ENCODE measurements at regions not wholly inside any gene's neighbourhood (a gene's known extent, or its start where the extent isn't known, plus 50 kb on each side); places are given as distances from the start of the nearest gene placed in this dataset.

GRCh38 chr10:109379186-109379585, 544.1 kb downstream of the XPNPEP1 start:
- no peaks in the 10 kb centered on the region for H3K79me2 ChIP-seq (ENCODE audit: low read depth)
- H4K20me1 ChIP-seq (ENCODE audit: insufficient read depth), result no peaks in the 10 kb centered on the region
- H3K4me2 ChIP-seq, result no peak overlapping the region
- CTCF ChIA-PET, result no interaction called here
- no peak for DNase-seq
- no peak overlapping the region for H3K27ac ChIP-seq
- no TSS peak for BruUV-seq (replicated peaks)
- POLR2A ChIA-PET (ENCODE audit: unreplicated experiment), result no interaction called here
- no peaks in the 10 kb centered on the region for H3K4me1 ChIP-seq (replicated peaks; ENCODE audit: insufficient read depth)
- no peaks in the 10 kb centered on the region for H3F3A ChIP-seq (ENCODE audit: insufficient read depth, low read depth)
- H3K27me3 ChIP-seq (ENCODE audit: insufficient read depth, low read depth), result no peaks in the 10 kb centered on the region
- no peak overlapping the region for H2AFZ ChIP-seq
- no peaks in the 10 kb centered on the region for H3K9me3 ChIP-seq (ENCODE audit: insufficient read depth, low read depth)
- TF ChIP-seq EZH2 (IDR thresholded peaks at IDR 0.05; ENCODE audit: low read depth), result no peak
- TF ChIP-seq CTCF (conservative IDR thresholded peaks at IDR 0.05), result no peak
- no peaks in the 10 kb centered on the region for H3K9me2 ChIP-seq (ENCODE audit: insufficient read depth)
- intact Hi-C loops (cut with micrococcal nuclease; ENCODE audit: unreplicated experiment), result no loop called here
- no peak overlapping the region for H3K4me3 ChIP-seq
- no peaks in the 10 kb centered on the region for H3K36me3 ChIP-seq (ENCODE audit: low read depth)

GRCh38 chr10:109374215-109374614, 549.1 kb downstream of the XPNPEP1 start:
- Histone ChIP-seq H2AFZ (no peak overlapping the region), H3K4me3 (no peak overlapping the region), H3K4me1 (replicated peaks; ENCODE audit: insufficient read depth) (no peaks in the 10 kb centered on the region), H3K79me2 (ENCODE audit: low read depth) (no peaks in the 10 kb centered on the region), H4K20me1 (ENCODE audit: insufficient read depth) (no peaks in the 10 kb centered on the region), H3K4me2 (no peak overlapping the region), H3K27me3 (ENCODE audit: insufficient read depth, low read depth) (no peaks in the 10 kb centered on the region), H3K36me3 (ENCODE audit: low read depth) (no peaks in the 10 kb centered on the region), H3F3A (ENCODE audit: insufficient read depth, low read depth) (no peaks in the 10 kb centered on the region), H3K27ac (no peak overlapping the region), H3K9me3 (ENCODE audit: insufficient read depth, low read depth) (no peaks in the 10 kb centered on the region), H3K9me2 (ENCODE audit: insufficient read depth) (no peaks in the 10 kb centered on the region)
- DNase-seq, result peak in 1 of 2 experiments; percentile 37
- POLR2A ChIA-PET (ENCODE audit: unreplicated experiment), result no interaction called here
- intact Hi-C loops (cut with micrococcal nuclease; ENCODE audit: unreplicated experiment), result no loop called here
- no TSS peak for BruUV-seq (replicated peaks)
- TF ChIP-seq EZH2 (IDR thresholded peaks at IDR 0.05; ENCODE audit: low read depth), result no peak
- no peak for TF ChIP-seq CTCF (conservative IDR thresholded peaks at IDR 0.05)
- CTCF ChIA-PET, result no interaction called here

- Histone ChIP-seq H3K4me1 (replicated peaks; ENCODE audit: insufficient read depth) (no peaks in the 10 kb centered on the region), H4K20me1 (ENCODE audit: insufficient read depth) (no peaks in the 10 kb centered on the region), H3K79me2 (ENCODE audit: low read depth) (no peaks in the 10 kb centered on the region), H3F3A (ENCODE audit: insufficient read depth, low read depth) (no peaks in the 10 kb centered on the region), H3K9me3 (ENCODE audit: insufficient read depth, low read depth) (no peaks in the 10 kb centered on the region), H3K27me3 (ENCODE audit: insufficient read depth, low read depth) (no peaks in the 10 kb centered on the region), H3K9me2 (ENCODE audit: insufficient read depth) (no peaks in the 10 kb centered on the region), H3K27ac (no peak overlapping the region), H2AFZ (no peak overlapping the region), H3K4me2 (no peak overlapping the region), H3K36me3 (ENCODE audit: low read depth) (no peaks in the 10 kb centered on the region), H3K4me3 (no peak overlapping the region)
- intact Hi-C loops (cut with micrococcal nuclease; ENCODE audit: unreplicated experiment), result no loop called here
- no peak for TF ChIP-seq EZH2 (IDR thresholded peaks at IDR 0.05; ENCODE audit: low read depth)
- TF ChIP-seq CTCF (conservative IDR thresholded peaks at IDR 0.05), result no peak
- no peak for DNase-seq
- ChIA-PET POLR2A (ENCODE audit: unreplicated experiment) (no interaction called here), CTCF (no interaction called here)
- BruUV-seq (replicated peaks), result no TSS peak
These were observed 564.0 kb downstream of the XPNPEP1 start for GRCh38 chr10:109359316-109359715.

All from PC-9 (cell line).